ENCODE measurements at regions not wholly inside any gene's neighbourhood (a gene's known extent, or its start where the extent isn't known, plus 50 kb on each side); places are given as distances from the start of the nearest gene placed in this dataset.

GRCh38 chr1:55775007-55775406, 559.8 kb upstream of the USP24 start:
- Histone ChIP-seq H3K9ac (ENCODE audit: extremely low read depth, insufficient read length, low read length) (no peak overlapping the region), H2BK5ac (ENCODE audit: insufficient read length, low read length) (no peak overlapping the region), H2AFZ (ENCODE audit: low read length) (no peak overlapping the region), H4K8ac (replicated peaks; ENCODE audit: insufficient read length, low read depth, low read length) (no peak overlapping the region), H4K5ac (ENCODE audit: insufficient read length, low read depth, low read length) (no peak overlapping the region), H2BK20ac (ENCODE audit: low read depth, low read length, poor library complexity, severe bottlenecking) (no peak overlapping the region), H3K4me2 (ENCODE audit: insufficient read depth, insufficient read length, low read length) (no peak overlapping the region), H3K4me1 (ENCODE audit: insufficient read depth, low read length) (no peaks in the 10 kb centered on the region), H3K56ac (ENCODE audit: insufficient read length, low read depth, low read length) (no peak overlapping the region), H3T11ph (ENCODE audit: low read length) (no peak overlapping the region), H3K23me2 (ENCODE audit: insufficient read length, low read depth, low read length, poor library complexity, severe bottlenecking) (no peaks in the 10 kb centered on the region), H3K4ac (ENCODE audit: low read depth, low read length) (no peak overlapping the region), H3K79me2 (ENCODE audit: insufficient read depth, low read length) (no peaks in the 10 kb centered on the region), H2AK5ac (ENCODE audit: insufficient read length, low read length) (no peak overlapping the region), H3K79me1 (ENCODE audit: insufficient read depth, low read depth, low read length, poor library complexity, severe bottlenecking) (no peaks in the 10 kb centered on the region), H3K9me3 (ENCODE audit: control insufficient read depth, low read depth, low read length) (no peaks in the 10 kb centered on the region), H3K27me3 (ENCODE audit: insufficient read depth, low read length) (no peaks in the 10 kb centered on the region), H3K18ac (ENCODE audit: insufficient read length, low read depth, low read length) (no peak overlapping the region), H2BK15ac (ENCODE audit: low read depth, low read length) (no peak overlapping the region), H2BK120ac (ENCODE audit: low read depth, low read length, poor library complexity, severe bottlenecking) (no peak overlapping the region), H3K27ac (ENCODE audit: insufficient read length, low read depth, low read length) (no peak overlapping the region), H4K91ac (ENCODE audit: insufficient read length, low read depth, low read length) (no peak overlapping the region), H4K20me1 (ENCODE audit: control insufficient read depth, insufficient read depth, insufficient read length) (no peaks in the 10 kb centered on the region), H2BK12ac (ENCODE audit: insufficient read length, low read depth, low read length) (no peak overlapping the region), H3K23ac (ENCODE audit: insufficient read length, low read depth, low read length) (no peak overlapping the region), H3K14ac (ENCODE audit: insufficient read depth, low read length) (no peak overlapping the region)
- no peaks in the 10 kb centered on the region for H3K27me3 Mint-ChIP-seq (ENCODE audit: low read depth)
- H3K4me3 Mint-ChIP-seq: no peak overlapping the region
- H3K4me1 Mint-ChIP-seq: no peaks in the 10 kb centered on the region
- TF ChIP-seq CTCF (conservative IDR thresholded peaks at IDR 0.05): no peak
- H3K27ac Mint-ChIP-seq: no peak overlapping the region
- no peaks in the 10 kb centered on the region for H3K36me3 Mint-ChIP-seq (ENCODE audit: insufficient read depth in 1 of 3, low read depth in 3 of 3)
- no peak for DNase-seq
- H3K9me3 Mint-ChIP-seq: peaks cover 0 to 3% of the 10 kb centered on the region in 2 experiments; a peak in 1 of 5 replicates
- no CpG with 5 or more reads among the region's 3 CpGs for WGBS (ENCODE audit: extremely low coverage, insufficient read length, low lambda C conversion rate)

All from H9 (cell line).